OCI-LY3 (cell line): ENCODE measurements at regions not wholly inside any gene's neighbourhood (a gene's known extent, or its start where the extent isn't known, plus 50 kb on each side); places are given as distances from the start of the nearest gene placed in this dataset.

ENCODE experiments used
- CTCF ChIP-seq: fragments of 200-600, 300-600 bp; sonication (generic); IDR thresholded peaks from 2 replicates; pipeline ENCODE4 v1.5.1; 2014; ENCODE audit warnings: antibody characterized with exemption, low read length, low read depth
- EZH2phosphoT487 ChIP-seq: fragments of 200-600 bp; shearing (Covaris generic); IDR thresholded peaks from 2 replicates; pipeline ENCODE4 v1.6.1; 2018; ENCODE audit warnings: antibody characterized with exemption, mixed run types, low read depth

DNA sequence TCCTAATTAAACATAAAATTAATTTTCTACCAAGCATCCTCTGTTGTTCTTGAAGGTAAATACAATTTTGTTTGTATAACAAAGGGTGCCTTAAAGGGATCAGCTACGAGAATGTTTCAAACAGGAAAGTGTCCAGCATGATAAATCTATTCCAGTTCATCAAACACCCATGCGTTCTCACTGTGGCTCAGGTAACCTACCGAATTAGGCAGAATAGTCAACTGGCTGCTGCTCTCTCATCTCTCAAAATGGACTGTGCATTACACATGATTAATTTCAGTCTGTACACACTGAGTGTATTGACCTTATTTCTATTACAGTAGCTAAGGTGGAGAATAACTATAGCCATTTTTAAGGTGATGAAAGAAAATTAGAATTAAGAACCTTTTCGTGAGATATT, 127.5 kb upstream of the RMST start:
- TF ChIP-seq EZH2phosphoT487, result no peak
- no peak for TF ChIP-seq CTCF
